Activated CD8-positive, alpha-beta memory T cell treated with anti-CD3 and anti-CD28 coated beads, Interleukin-2, amount 50 U/mL, for 48 hours (primary cell): ENCODE measurements at regions not wholly inside any gene's neighbourhood (a gene's known extent, or its start where the extent isn't known, plus 50 kb on each side); places are given as distances from the start of the nearest gene placed in this dataset.

Experiments used
- DNase-seq: peaks from one replicate; pipeline ENCODE4 v3.0.0-alpha.2; 2020

GRCh38 chr14:44135972-44136371 is 371.1 kb downstream of the FSCB start:
- no peak for DNase-seq

GRCh38 chr14:44131861-44132260 is 375.2 kb downstream of the FSCB start:
- DNase-seq, result no peak

GRCh38 chr14:44113769-44114730 is 393.0 kb downstream of the FSCB start:
- DNase-seq, result no peak

- DNase-seq, result no peak
Observed at GRCh38 chr14:44112774-44113460, 394.2 kb downstream of the FSCB start.

- no peak for DNase-seq
Observed at GRCh38 chr14:44109036-44109435, 398.0 kb downstream of the FSCB start.

GRCh38 chr14:44108601-44109000 is 398.5 kb downstream of the FSCB start:
- DNase-seq, result no peak

- no peak for DNase-seq
Observed at GRCh38 chr14:44107156-44107555, 399.9 kb downstream of the FSCB start.

- no peak for DNase-seq
Observed at GRCh38 chr14:44099743-44100488, 407.2 kb downstream of the FSCB start.

- no peak for DNase-seq
Observed at GRCh38 chr14:44081146-44081545, 425.9 kb downstream of the FSCB start.

- DNase-seq, result no peak
Observed at GRCh38 chr14:44070046-44070445, 437.0 kb downstream of the FSCB start.

GRCh38 chr14:44053422-44053821 is 453.7 kb downstream of the FSCB start:
- DNase-seq, result no peak

- no peak for DNase-seq
Observed at GRCh38 chr14:44041700-44042099, 465.4 kb downstream of the FSCB start.

GRCh38 chr14:44040561-44040960 is 466.5 kb downstream of the FSCB start:
- no peak for DNase-seq

GRCh38 chr14:44036248-44036647 is 470.8 kb downstream of the FSCB start:
- DNase-seq, result no peak

GRCh38 chr14:44035707-44036106 is 471.4 kb downstream of the FSCB start:
- no peak for DNase-seq

GRCh38 chr14:44030831-44031383 is 476.2 kb downstream of the FSCB start:
- DNase-seq, result no peak

GRCh38 chr14:44029933-44030332 is 477.1 kb downstream of the FSCB start:
- DNase-seq, result no peak

- DNase-seq, result no peak
Observed at GRCh38 chr14:44027397-44027796, 479.7 kb downstream of the FSCB start.

GRCh38 chr14:44010595-44010994 is 496.5 kb downstream of the FSCB start:
- DNase-seq, result no peak

GRCh38 chr14:44010071-44010470 is 497.0 kb downstream of the FSCB start:
- no peak for DNase-seq

GRCh38 chr14:44009642-44010041 is 497.4 kb downstream of the FSCB start:
- no peak for DNase-seq

GRCh38 chr14:43988989-43989388 is 518.1 kb downstream of the FSCB start:
- DNase-seq, result no peak

GRCh38 chr14:43983721-43984120 is 523.4 kb downstream of the FSCB start:
- DNase-seq, result no peak
